ENCODE measurements at regions not wholly inside any gene's neighbourhood (a gene's known extent, or its start where the extent isn't known, plus 50 kb on each side); places are given as distances from the start of the nearest gene placed in this dataset.
"Not testable (repeated sequence)": the region's sequence is repeated elsewhere in the genome, so short reads cannot be mapped to it uniquely, and the experiment has no call there.

GRCh38 chr2:11922294-11922693, 175.9 kb downstream of the LPIN1 start:
- DNase-seq (ENCODE audit: low spot score) = no peak

DNA sequence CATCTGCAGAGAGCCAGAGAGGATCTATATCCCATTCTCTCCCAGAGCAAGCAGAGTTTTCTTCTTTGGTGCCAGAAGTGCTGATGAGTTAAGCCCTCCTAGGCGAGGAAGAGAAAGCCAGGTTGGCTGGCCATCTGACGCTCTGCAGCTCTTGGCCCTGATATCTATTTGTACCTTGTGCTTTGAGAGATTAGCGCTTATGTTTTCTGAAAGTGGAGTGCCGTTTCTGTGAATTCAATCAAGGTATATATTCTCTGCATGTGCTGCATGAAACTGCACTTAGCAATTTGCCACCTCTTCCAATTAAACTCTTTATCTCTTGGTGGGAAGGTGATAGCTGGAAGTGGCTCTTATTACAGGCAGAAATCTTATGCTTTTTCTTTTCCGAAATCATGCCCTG, 177.5 kb downstream of the LPIN1 start:
- DNase-seq (ENCODE audit: low spot score) = no peak

- no peak for DNase-seq (ENCODE audit: low spot score)
Observed at GRCh38 chr2:11925295-11926066, 179.0 kb downstream of the LPIN1 start.

- peak; percentile 4 for DNase-seq (ENCODE audit: low spot score)
Observed at GRCh38 chr2:11930211-11930761, 183.9 kb downstream of the LPIN1 start.

GRCh38 chr2:11932048-11932512, 185.6 kb downstream of the LPIN1 start:
- no peak for DNase-seq (ENCODE audit: low spot score)

DNA sequence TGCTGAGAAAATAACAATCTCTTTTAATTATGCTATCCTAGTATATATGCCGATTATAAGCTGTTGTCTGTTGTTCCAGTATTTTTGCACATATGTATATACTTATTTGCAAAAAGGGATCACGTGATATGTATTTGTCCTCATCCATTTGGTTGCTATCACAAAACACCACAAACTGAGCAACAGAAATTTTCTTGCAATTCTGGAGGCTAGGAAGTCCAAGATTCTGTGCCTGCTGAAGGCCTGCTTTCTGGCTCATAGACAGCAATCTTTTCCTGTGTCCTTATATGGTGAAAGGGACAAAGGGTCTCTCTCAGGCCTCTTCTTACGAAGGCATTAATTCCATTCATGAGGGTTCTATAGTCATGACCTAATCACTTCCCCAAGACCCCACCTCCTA, 186.5 kb downstream of the LPIN1 start:
- DNase-seq (ENCODE audit: low spot score) = no peak

- no peak for DNase-seq (ENCODE audit: low spot score)
Observed at GRCh38 chr2:11933854-11934253, 187.4 kb downstream of the LPIN1 start.

DNA sequence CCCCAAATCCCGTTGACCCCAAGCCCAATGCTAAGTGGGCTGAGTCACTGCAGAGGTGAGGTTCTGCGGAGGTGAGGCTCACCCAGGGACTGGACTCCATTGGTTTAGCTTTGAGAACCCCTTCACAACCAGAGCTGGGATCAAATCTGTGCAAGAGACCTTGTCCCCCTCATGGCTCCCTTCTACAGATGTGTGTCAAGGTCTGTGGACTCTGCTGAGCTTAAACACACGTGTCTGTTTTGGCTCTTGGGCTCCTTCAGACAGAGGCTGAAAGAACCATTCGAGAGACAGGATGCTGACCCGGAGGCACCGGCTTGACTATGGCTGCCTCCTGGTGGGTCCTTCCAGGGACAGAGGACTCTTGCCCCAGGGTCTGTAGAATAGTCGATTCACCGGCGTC, 190.3 kb downstream of the LPIN1 start:
- DNase-seq (ENCODE audit: low spot score) = no peak

DNA sequence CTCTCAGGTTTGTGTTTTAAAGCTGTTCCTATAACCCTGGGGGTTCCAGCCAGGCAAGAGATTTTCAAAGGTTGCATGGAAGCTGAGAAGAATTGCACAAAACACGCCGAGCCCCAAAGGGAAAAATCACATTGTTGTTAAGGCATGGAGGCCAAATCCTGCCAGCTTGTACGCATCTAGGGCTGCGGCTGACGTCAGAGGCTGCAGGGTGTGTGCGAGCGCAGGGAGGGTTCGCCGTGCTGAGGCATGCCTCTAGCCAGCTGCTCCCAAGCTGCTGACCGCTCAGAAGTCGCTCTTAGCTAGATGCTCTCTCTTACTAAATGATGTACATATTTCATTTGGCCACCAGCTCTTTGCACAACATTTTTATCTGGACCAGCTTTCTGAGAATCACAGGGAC, 191.8 kb downstream of the LPIN1 start:
- no peak for DNase-seq (ENCODE audit: low spot score)

DNA sequence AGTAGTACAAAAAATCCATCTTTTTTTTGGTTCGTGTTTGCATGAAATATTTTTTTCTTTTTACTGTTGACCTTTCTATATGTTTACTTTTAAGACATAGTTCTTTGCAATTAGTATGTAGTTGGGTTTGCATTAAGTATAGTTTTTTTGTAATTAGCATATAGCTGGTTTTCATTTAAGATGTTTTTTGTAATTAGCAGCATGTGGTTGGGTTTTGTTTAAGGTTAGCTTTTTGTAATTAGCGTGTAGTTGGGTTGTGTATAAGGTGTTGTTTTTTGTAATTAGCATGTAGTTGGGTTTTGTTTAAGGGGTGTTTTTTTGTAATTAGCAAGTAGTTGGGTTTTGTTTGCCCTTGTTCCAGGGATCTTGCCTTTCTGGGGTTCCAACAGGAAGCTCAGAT, 193.1 kb downstream of the LPIN1 start:
- no peak for DNase-seq (ENCODE audit: low spot score)

DNA sequence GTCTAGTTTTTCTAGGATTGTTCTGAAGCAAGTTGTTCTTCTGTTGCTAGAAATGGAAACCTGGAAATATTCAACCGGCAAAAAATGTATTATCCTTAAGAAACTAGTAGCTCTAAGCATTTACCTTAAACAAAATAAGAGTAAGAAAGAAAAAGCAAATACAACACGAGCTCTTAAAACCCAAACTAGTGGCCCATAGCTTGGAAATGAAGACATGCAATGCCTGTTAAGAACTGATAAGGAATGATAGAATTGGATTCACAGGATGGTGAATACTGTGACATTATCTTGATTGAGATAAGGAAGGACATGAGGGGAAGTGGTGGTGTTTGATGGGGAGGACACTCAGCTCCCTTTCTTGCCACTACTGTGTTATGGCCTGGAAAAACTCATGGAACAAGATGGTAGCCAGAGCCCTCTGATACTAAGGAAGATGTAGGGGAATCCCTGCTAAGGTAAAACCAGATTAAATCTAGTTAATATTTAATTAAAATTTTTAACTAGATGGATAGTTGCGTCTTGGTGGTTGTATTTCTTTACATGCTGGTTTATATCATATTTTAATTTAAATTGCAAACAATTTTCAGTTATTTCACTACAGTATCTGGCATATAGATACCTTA, 193.8 kb downstream of the LPIN1 start:
- no peak for DNase-seq (ENCODE audit: low spot score)

DNA sequence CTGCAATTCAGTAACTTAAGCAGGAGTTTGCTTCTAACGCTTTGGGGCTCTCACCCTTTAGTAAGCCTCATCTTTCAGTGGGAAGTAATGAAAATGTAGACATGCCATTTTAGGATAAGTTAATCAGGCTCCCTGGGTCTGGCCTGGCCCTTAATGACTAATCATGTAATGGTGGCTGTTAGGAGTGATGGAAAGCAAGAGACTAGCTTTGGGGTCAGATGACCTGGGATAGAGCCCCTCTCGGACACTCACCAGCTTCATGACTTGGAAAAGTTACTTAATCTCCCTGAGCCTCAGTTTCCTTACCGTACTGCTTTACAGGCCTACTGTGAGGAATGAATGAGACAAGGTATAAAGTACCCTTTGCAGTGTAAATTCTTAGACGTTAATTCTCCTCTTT, 194.4 kb downstream of the LPIN1 start:
- DNase-seq (ENCODE audit: low spot score) = no peak

DNA sequence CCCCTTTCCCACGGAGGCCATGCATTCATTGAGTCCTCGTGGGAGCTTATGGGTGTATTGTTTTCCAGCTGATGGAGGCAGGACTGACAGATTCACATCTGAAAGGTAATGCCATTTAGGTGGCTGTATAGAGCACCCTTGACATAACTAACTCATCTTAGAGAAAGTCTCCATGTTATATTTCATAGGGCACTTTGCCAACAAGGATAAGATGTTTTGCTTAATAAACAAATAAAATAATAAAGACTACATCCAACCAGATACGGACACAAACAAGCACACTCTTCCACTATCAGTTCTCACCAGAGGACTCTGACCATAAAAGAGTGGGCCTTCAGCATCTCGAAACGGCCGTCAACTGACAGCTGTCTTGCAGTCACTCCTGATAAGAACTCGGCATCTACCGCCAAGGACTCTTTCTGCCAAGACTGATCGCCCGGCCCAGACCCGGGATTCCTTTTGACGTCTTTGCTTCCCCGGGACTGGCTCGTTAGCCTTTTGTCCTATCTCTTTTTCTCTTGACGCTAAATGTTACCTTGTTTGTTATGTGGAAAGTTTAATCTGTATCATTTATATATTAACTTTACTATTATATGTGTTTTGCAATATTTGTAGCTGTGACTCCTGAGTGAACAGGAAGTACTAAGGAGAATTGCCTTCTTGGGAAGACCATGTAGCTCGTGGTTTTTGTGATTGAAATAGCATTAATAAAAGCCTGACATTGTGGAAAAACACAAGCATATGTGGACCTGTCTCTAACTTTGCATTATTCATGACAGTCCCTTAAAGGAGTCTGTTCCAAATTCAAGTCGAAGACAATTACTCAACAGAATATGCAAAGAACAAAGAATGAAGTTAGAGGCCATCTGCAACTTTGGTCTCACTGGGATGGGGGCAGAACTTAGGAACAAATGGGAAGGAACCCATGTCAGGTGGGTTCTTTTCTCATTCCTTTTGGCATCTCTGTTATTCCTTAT, 195.1 kb downstream of the LPIN1 start:
- no peak for DNase-seq (ENCODE audit: low spot score)

- no peak for DNase-seq (ENCODE audit: low spot score)
Observed at GRCh38 chr2:11942178-11942569, 195.7 kb downstream of the LPIN1 start.

DNA sequence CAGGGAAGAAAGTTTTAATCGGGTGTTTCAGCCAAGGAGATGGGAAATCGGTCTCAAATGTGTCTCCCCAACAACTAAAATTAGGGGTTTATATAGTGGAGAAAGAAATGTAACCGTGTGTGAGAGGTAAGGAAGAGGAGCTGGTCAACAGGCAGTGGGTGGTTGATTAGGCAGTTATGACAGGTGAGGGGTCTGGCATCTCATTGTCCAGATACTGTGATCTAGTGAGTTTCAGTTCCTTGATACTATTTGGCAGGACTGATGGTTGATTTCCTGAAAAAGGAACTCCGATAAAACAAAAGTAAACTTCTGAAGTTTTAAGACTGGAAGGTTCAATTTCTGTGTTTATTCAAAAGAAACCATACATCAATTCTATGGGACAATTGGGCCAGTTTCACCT, 197.9 kb downstream of the LPIN1 start:
- DNase-seq (ENCODE audit: low spot score) = no peak

GRCh38 chr2:11945139-11946126, 199.0 kb downstream of the LPIN1 start:
- no peak for DNase-seq (ENCODE audit: low spot score)

DNA sequence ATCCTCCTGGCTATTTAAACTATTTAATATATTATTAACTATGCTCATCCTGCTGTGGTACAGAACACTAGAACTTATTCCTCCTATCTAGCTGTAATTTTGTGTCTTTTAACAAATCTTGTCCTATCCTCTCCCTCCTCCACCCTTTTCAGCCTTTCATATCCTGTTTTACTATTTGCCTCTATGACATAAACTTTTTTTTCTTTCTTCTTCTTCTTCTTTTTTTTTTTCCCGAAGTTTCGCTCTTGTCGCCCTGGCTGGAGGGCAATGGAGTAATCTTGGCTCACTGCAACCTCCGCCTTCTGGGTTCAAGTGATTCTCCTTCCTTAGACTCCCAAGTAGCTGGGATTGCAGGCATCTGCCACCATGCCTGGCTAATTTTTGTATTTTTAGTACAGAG, 201.5 kb downstream of the LPIN1 start:
- DNase-seq (ENCODE audit: low spot score) = no peak

DNA sequence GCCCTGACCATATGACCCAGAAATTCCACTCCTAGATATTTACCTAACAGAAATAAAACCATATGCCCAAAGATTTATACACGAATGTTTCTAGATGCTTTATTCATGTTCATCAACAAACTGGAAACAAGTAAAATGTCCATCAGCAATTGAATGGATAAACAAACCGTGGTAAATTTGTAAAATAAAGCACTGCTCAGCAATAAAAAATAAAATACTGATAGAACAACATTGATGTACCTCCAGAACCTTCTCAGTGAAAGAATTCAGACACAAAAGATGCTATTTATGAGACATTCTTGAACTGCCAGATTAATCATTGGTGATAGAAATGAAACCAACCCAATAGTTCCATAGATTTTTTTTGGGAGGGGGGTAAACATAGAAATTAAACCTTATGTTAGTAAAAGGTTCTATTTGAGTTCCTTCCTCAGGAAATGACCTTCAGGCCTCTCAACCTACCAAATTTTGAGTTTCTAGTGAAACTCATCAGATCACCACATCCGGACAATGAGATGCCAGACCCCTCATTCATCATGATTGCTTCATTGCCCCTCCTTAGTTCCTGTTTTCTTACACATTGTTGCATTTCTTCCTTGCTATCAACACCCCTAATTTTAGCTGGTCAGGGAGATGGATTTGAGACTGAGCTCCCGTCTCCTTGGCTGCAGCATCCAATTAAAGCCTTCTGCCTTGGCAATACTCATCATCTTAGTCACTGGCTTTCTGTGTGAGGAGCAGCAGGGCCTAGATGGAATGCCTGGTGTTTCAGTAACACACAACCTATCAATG, 203.5 kb downstream of the LPIN1 start:
- DNase-seq (ENCODE audit: low spot score) = no peak

- no peak for DNase-seq (ENCODE audit: low spot score)
Observed at GRCh38 chr2:11950896-11951295, 204.5 kb downstream of the LPIN1 start.

GRCh38 chr2:11951492-11951891, 205.1 kb downstream of the LPIN1 start:
- DNase-seq (ENCODE audit: low spot score) = not testable (repeated sequence)

All from globus pallidus (tissue), 1 donor.